Lower leg skin (tissue), 4 donors: ENCODE measurements at regions not wholly inside any gene's neighbourhood (a gene's known extent, or its start where the extent isn't known, plus 50 kb on each side); places are given as distances from the start of the nearest gene placed in this dataset.
"Not testable (repeated sequence)": the region's sequence is repeated elsewhere in the genome, so short reads cannot be mapped to it uniquely, and the experiment has no call there.

Source experiments
- DNase-seq, 2 donors: peaks; one replicate each; pipeline ENCODE4 v3.0.0-alpha.2; 2019; ENCODE audit warnings: low spot score in 2 of 2
- H3K4me3 ChIP-seq: fragments of 200-600 bp; sonication (generic); 2 replicates; pipeline ENCODE4 v1.5.1; 2017; ENCODE audit warnings: mild to moderate bottlenecking, low read depth; ENCODE audit not compliant: poor library complexity, severe bottlenecking
- CTCF ChIP-seq, 3 donors: fragments of 450-650 bp; IDR thresholded peaks; one replicate each; pipeline ENCODE4 v1.5.1; 2016; ENCODE audit warnings: antibody characterized with exemption in 3 of 3, mild to moderate bottlenecking in 3 of 3, moderate library complexity in 2 of 3
- POLR2A ChIP-seq, 2 donors: fragments of 450-650 bp; IDR thresholded peaks; one replicate each; pipeline ENCODE4 v1.6.1; 2016 to 2017; ENCODE audit warnings: antibody characterized with exemption in 2 of 2, mild to moderate bottlenecking in 1 of 2, moderate library complexity in 1 of 2
- WGBS, 2 donors: methylation state at CpG; one replicate each; pipeline ENCODE4 v1.1.5; 2018; 5-methylcytosine and 5-hydroxymethylcytosine counted together
- intact Hi-C: fragments of 100-400 bp; cut with DNase I; formaldehyde crosslinking; loops from one replicate; pipeline ENCODE4 v1.15.0; 2023; ENCODE audit warnings: low total_unique reads

- 68 to 80% methylated on average over 3 of the region's 3 CpGs for WGBS, 2 donors
Measured at GRCh38 chr3:68676136-68676535, 256.2 kb downstream of the TAFA4 start.

GRCh38 chr3:68667346-68667745 is 265.0 kb downstream of the TAFA4 start:
- no peak for DNase-seq
- TF ChIP-seq POLR2A (IDR thresholded peaks at IDR 0.05) (no peak), CTCF (IDR thresholded peaks at IDR 0.05) (no peak)
- intact Hi-C loops, result no loop called here
- no peak overlapping the region for H3K4me3 ChIP-seq

More at GRCh38 chr3:68676136-68676535, 256.2 kb downstream of the TAFA4 start:
- intact Hi-C loops, result no loop called here
- TF ChIP-seq CTCF (IDR thresholded peaks at IDR 0.05) (no peak), POLR2A (IDR thresholded peaks at IDR 0.05) (no peak)
- no peak for DNase-seq
- no peak overlapping the region for H3K4me3 ChIP-seq

DNA sequence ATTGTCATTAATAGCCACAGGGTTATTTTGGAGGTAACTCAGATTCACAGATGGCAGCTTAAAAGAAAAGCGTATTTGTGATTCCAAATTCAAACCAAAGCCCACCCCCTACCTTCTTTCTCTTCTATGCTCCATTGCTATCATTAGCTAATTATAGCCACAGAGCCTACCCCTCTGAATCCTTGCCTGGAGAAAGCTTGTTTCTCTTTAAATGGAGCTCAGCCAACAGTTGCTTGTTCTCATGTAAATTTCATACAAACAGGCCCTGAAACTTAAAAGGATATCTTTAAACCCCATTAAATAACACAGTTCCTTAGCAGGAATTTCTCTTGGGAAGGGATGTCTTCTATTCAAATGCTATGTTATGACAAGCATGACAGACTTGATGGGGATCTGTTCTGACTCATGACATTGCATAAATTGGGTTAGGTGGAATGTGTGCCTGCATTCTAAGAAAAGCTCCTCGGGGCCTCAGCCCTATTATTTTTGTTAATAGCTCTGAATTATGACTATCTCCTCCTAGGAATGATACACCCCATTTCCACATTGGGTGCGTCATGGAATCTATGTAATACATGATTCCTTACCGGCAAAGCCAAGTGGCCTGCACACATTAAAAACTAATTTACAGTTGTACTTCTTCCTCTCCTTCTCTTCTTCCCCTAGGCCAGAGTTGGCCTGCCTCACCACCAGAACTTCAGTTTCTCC is 265.8 kb downstream of the TAFA4 start:
- intact Hi-C loops, result no loop called here
- H3K4me3 ChIP-seq, result no peak overlapping the region
- WGBS, 2 donors, result 43 to 51% methylated on average over 4 of the region's 4 CpGs
- no peak for TF ChIP-seq POLR2A (IDR thresholded peaks at IDR 0.05)
- TF ChIP-seq CTCF (IDR thresholded peaks at IDR 0.05), result no peak
- no peak for DNase-seq

GRCh38 chr3:68664276-68664675 is 268.1 kb downstream of the TAFA4 start:
- intact Hi-C loops, result no loop called here
- WGBS, 2 donors, result 41 to 47% methylated on average over 1 of the region's 1 CpG
- TF ChIP-seq POLR2A (IDR thresholded peaks at IDR 0.05) (no peak), CTCF (IDR thresholded peaks at IDR 0.05) (no peak)
- H3K4me3 ChIP-seq, result no peak overlapping the region
- no peak for DNase-seq

DNA sequence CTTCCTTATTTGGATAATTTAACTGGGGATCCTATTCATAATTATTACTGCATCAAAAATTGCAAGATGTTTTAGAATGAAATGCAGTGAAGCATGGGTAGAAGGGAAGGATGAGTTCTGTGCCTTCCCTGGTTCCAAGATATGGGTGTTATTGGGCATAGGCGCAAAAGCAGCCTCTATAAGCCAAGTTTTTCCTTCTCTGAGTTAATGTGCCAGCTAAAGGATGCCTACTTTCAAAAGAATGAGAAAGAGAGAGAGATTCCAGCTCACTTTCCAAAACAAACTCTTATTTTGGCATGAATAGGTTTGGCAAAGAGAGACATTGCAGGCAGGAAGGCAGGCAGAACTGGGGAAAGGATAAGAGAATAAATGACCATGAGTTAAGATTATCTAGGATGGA is 270.2 kb downstream of the TAFA4 start:
- DNase-seq, result no peak
- intact Hi-C loops, result no loop called here
- TF ChIP-seq POLR2A (IDR thresholded peaks at IDR 0.05) (no peak), CTCF (IDR thresholded peaks at IDR 0.05) (no peak)
- H3K4me3 ChIP-seq, result no peak overlapping the region
- 58 to 65% methylated on average over 1 of the region's 1 CpG for WGBS, 2 donors

DNA sequence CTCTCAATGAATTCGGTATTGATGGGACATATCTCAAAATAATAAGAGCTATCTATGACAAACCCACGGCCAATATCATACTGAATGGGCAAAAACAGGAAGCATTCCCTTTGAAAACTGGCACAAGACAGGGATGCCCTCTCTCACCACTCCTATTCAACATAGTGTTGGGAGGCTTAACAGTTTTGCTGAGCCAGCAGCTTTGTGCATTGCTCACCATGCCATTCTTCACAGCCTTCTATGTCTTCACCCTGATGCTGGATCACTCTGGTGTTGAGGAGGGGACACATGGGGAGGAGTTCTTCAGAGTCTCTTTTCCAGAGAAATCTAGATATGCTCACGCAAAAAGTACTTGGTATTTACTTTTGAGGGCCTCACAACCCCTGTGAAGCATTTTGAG is 281.7 kb downstream of the TAFA4 start:
- DNase-seq, result not testable (repeated sequence)

More for the DNA sequence above, 281.7 kb downstream of the TAFA4 start:
- intact Hi-C loops, H3K4me3 ChIP-seq: not testable (repeated sequence)
- WGBS, 2 donors, result 84 to 89% methylated on average over 3 of the region's 3 CpGs
